Natural killer cell (primary cell): ENCODE measurements at regions not wholly inside any gene's neighbourhood (a gene's known extent, or its start where the extent isn't known, plus 50 kb on each side); places are given as distances from the start of the nearest gene placed in this dataset.

ENCODE experiments used
- ATAC-seq, 3 donors: fragments of 150-1000 bp in 2 of 3; fragments of 200-7000 bp in 1 of 3; cut with Tn5 transposase; 1 replicate in 1 of 3; 2 replicates in 2 of 3; pipeline ENCODE4 v1.10.0; 2021; ENCODE audit warnings: mild to moderate bottlenecking in 2 of 3, moderate library complexity in 2 of 3
- DNase-seq, 2 donors: peaks; one replicate each; pipeline versions ENCODE4 v3.0.0 to v3.0.0-alpha.2; 2013 to 2021; ENCODE audit warnings: mixed read lengths in 1 of 2
- H3K27ac ChIP-seq: one replicate; pipeline ENCODE4 v1.5.1; 2013; ENCODE audit warnings: mild to moderate bottlenecking, low read length
- H3K27me3 ChIP-seq: one replicate; pipeline ENCODE4 v1.6.1; 2013; ENCODE audit warnings: low read length; ENCODE audit not compliant: control insufficient read depth, insufficient read depth
- H3K36me3 ChIP-seq: one replicate; pipeline ENCODE4 v1.6.1; 2013; ENCODE audit warnings: low read length; ENCODE audit not compliant: control insufficient read depth, insufficient read depth
- H3K4me1 ChIP-seq: one replicate; pipeline ENCODE4 v1.6.1; 2013; ENCODE audit warnings: low read length; ENCODE audit not compliant: control insufficient read depth, insufficient read depth
- H3K4me3 ChIP-seq: one replicate; pipeline ENCODE4 v1.5.1; 2013; ENCODE audit warnings: low read length
- H3K9me3 ChIP-seq: one replicate; pipeline ENCODE4 v1.6.1; 2013; ENCODE audit warnings: low read length; ENCODE audit not compliant: control insufficient read depth, insufficient read depth
- H3K27ac Mint-ChIP-seq, 2 donors: one replicate each; pipeline ENCODE4 v1.8.0; 2022; ENCODE audit warnings: mild to moderate bottlenecking in 2 of 2, mixed read lengths in 2 of 2, moderate library complexity in 1 of 2
- H3K27me3 Mint-ChIP-seq, 2 donors: one replicate each; pipeline ENCODE4 v1.8.0; 2022; ENCODE audit warnings: low read depth in 2 of 2, mixed read lengths in 2 of 2
- H3K36me3 Mint-ChIP-seq: one replicate; pipeline ENCODE4 v1.8.0; 2022; ENCODE audit warnings: mixed read lengths
- H3K4me1 Mint-ChIP-seq, 2 donors: one replicate each; pipeline ENCODE4 v1.8.0; 2022; ENCODE audit warnings: mixed read lengths in 2 of 2
- H3K4me3 Mint-ChIP-seq: one replicate; pipeline ENCODE4 v1.8.0; 2022; ENCODE audit warnings: mild to moderate bottlenecking, moderate library complexity, mixed read lengths
- H3K9me3 Mint-ChIP-seq, 2 donors: one replicate each; pipeline ENCODE4 v1.8.0; 2022; ENCODE audit warnings: mixed read lengths in 2 of 2
- WGBS: methylation state at CpG from one replicate; pipeline ENCODE4 v1.1.7; 2013; ENCODE audit warnings: missing lambda C conversion rate; ENCODE audit not compliant: insufficient coverage; 5-methylcytosine and 5-hydroxymethylcytosine counted together
- intact Hi-C: fragments of 100-400 bp; cut with micrococcal nuclease; formaldehyde crosslinking; loops from one replicate; pipeline ENCODE4 v1.14.2; 2022
- TF ChIP-seq, protein P1 (sequence below): fragments of 200-600 bp; IDR thresholded peaks from one replicate; pipeline ENCODE4 v1.8.0; 2022; ENCODE audit warnings: antibody characterized with exemption

DNA sequence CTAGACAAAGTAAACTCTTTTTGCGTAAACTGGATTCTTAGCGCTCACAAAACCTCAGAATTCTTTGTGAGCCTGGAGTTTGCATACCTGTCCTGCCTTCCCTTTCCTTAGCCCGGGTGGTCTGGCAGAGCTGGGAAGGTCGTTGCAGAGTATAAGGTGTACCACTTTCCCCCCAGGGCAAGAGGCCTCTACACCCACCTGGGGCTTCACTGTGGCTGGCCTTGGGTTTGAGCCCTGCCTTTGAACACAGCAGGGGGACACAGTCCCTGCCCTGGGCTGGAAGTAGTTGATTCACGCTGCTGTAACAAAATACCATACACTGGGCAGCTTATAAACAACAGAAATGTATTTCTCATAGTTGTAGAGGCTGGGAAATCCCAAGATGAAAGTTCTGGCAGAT lies 133.9 kb downstream of the B3GNT2 start:
- no peak for DNase-seq
- H3K4me1 Mint-ChIP-seq = peaks cover 15 to 30% of the 10 kb centered on the region in 2 donors
- 93% methylated on average over 5 of the region's 5 CpGs for WGBS

DNA sequence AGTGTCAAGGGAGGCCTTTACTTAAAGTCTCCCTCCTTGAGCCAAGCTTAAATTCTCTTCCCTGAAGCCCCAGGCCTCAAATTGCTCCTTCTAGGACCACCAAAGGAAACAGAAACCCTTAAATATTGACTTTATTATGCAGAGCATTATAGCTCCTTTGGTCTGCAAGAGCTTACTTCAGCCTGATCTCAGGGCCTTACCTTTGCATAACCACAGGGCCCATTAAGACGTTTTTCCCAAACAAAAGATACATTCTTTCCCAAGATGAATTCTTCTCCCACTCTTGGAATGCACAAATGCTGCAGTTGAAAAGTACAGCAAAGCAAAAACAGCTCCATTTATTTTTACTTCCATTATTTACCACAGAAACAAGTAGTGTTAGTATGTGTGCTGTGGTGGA lies 130.8 kb downstream of the B3GNT2 start:
- intact Hi-C loops = no loop called here
- Histone ChIP-seq H3K4me3 (no peak overlapping the region), H3K4me1 (no peaks in the 10 kb centered on the region), H3K36me3 (no peaks in the 10 kb centered on the region), H3K27ac (no peak overlapping the region), H3K9me3 (peaks cover 3% of the 10 kb centered on the region), H3K27me3 (no peaks in the 10 kb centered on the region)
- ATAC-seq (no peak), DNase-seq (no peak)
- WGBS = 89% methylated on average over 1 of the region's 1 CpG
- TF ChIP-seq, protein P1, sequence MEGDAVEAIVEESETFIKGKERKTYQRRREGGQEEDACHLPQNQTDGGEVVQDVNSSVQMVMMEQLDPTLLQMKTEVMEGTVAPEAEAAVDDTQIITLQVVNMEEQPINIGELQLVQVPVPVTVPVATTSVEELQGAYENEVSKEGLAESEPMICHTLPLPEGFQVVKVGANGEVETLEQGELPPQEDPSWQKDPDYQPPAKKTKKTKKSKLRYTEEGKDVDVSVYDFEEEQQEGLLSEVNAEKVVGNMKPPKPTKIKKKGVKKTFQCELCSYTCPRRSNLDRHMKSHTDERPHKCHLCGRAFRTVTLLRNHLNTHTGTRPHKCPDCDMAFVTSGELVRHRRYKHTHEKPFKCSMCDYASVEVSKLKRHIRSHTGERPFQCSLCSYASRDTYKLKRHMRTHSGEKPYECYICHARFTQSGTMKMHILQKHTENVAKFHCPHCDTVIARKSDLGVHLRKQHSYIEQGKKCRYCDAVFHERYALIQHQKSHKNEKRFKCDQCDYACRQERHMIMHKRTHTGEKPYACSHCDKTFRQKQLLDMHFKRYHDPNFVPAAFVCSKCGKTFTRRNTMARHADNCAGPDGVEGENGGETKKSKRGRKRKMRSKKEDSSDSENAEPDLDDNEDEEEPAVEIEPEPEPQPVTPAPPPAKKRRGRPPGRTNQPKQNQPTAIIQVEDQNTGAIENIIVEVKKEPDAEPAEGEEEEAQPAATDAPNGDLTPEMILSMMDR = no peak
- H3K27ac Mint-ChIP-seq = no peak overlapping the region
- H3K9me3 Mint-ChIP-seq = peaks cover 0 to 4% of the 10 kb centered on the region in 2 donors
- H3K4me3 Mint-ChIP-seq = no peak overlapping the region
- no peaks in the 10 kb centered on the region for H3K36me3 Mint-ChIP-seq
- no peaks in the 10 kb centered on the region for H3K27me3 Mint-ChIP-seq
- H3K4me1 Mint-ChIP-seq = peaks cover 5 to 10% of the 10 kb centered on the region in 2 donors

More for the DNA sequence above, 133.9 kb downstream of the B3GNT2 start:
- Histone ChIP-seq H3K27me3 (no peaks in the 10 kb centered on the region), H3K9me3 (no peaks in the 10 kb centered on the region), H3K36me3 (no peaks in the 10 kb centered on the region), H3K4me3 (no peak overlapping the region), H3K27ac (no peak overlapping the region), H3K4me1 (peaks cover 18% of the 10 kb centered on the region)
- intact Hi-C loops = no loop called here
- H3K27me3 Mint-ChIP-seq = no peaks in the 10 kb centered on the region
- peaks cover 0 to 4% of the 10 kb centered on the region in 2 donors for H3K9me3 Mint-ChIP-seq
- no peak for ATAC-seq
- H3K4me3 Mint-ChIP-seq = no peak overlapping the region
- H3K36me3 Mint-ChIP-seq = no peaks in the 10 kb centered on the region
- no peak overlapping the region for H3K27ac Mint-ChIP-seq
- TF ChIP-seq, protein P1 = no peak

DNA sequence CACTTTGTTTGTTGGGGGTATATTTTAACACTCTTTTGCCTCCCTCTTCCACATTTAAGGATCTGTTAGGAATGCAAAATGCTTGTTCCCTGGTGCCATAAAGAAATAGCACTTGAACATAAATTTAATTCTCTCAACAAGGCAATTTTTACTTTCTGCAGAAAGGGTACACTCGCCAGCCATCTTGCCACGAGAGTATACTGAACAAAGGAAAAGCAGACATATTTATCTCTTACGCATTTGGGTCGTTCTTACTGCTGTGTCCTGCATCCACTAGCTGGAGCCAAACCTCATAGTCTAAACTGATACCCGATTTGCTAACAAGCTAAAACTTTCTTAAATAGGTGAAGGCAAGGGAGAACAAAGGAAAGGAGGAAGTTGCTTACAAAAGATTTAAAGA lies 129.5 kb downstream of the B3GNT2 start:
- H3K36me3 Mint-ChIP-seq = no peaks in the 10 kb centered on the region
- H3K27ac Mint-ChIP-seq = no peak overlapping the region
- no peaks in the 10 kb centered on the region for H3K27me3 ChIP-seq
- H3K9me3 Mint-ChIP-seq = peaks cover 0 to 4% of the 10 kb centered on the region in 2 donors
- H3K36me3 ChIP-seq = no peaks in the 10 kb centered on the region
- peaks cover 3% of the 10 kb centered on the region for H3K9me3 ChIP-seq
- H3K4me1 ChIP-seq = no peaks in the 10 kb centered on the region
- H3K4me3 Mint-ChIP-seq = no peak overlapping the region
- TF ChIP-seq, protein P1 = no peak
- over 99% methylated on average over 5 of the region's 5 CpGs for WGBS
- no peak overlapping the region for H3K4me3 ChIP-seq
- intact Hi-C loops = no loop called here
- no peaks in the 10 kb centered on the region for H3K27me3 Mint-ChIP-seq
- H3K4me1 Mint-ChIP-seq = peaks cover 9 to 12% of the 10 kb centered on the region in 2 donors
- H3K27ac ChIP-seq = no peak overlapping the region
- DNase-seq = no peak
- no peak for ATAC-seq
